K562 (cell line): ENCODE measurements at regions not wholly inside any gene's neighbourhood (a gene's known extent, or its start where the extent isn't known, plus 50 kb on each side); places are given as distances from the start of the nearest gene placed in this dataset.

Experiments used
- ATF2 ChIP-seq: sonication (generic); formaldehyde crosslinking; IDR thresholded peaks from 2 replicates; pipeline ENCODE4 v1.8.1; 2022; ENCODE audit warnings: missing genetic modification reagents
- CC2D1A ChIP-seq: fragments of 450-650 bp; IDR thresholded peaks from 2 replicates; pipeline ENCODE4 v1.6.1; 2017; ENCODE audit warnings: mild to moderate bottlenecking
- CTCF ChIP-seq, 3 experiments: IDR thresholded peaks in 2 of 3; conservative IDR thresholded peaks in 1 of 3; 2 replicates each; pipeline ENCODE4 v1.5.1; 2011 to 2012; ENCODE audit warnings: low read length in 3 of 3, mild to moderate bottlenecking in 3 of 3, control low read depth in 2 of 3, improper control_type of control experiment in 1 of 3, inconsistent platforms in 1 of 3, low read depth in 1 of 3, mixed read lengths in 1 of 3, moderate library complexity in 1 of 3; ENCODE audit not compliant: insufficient read depth in 2 of 3
- EGR1 ChIP-seq: fragments of 450-650 bp; conservative IDR thresholded peaks from 2 replicates; pipeline ENCODE4 v1.6.1; 2017; ENCODE audit warnings: mild to moderate bottlenecking
- MAZ ChIP-seq, 2 experiments: fragments of 450-650 bp in 1 of 2; sonication (generic) in 1 of 2; formaldehyde crosslinking; IDR thresholded peaks in 1 of 2; conservative IDR thresholded peaks in 1 of 2; 2 replicates each; pipeline versions ENCODE4 v1.4.0 to v1.5.0; 2020; ENCODE audit warnings: mild to moderate bottlenecking in 1 of 2, missing genetic modification reagents in 1 of 2
- MXD1 ChIP-seq: fragments of 250-450 bp; sonication (Bioruptor Pico); IDR thresholded peaks from 2 replicates; pipeline ENCODE4 v1.8.0; 2021; ENCODE audit warnings: borderline replicate concordance, mild to moderate bottlenecking, moderate library complexity; ENCODE audit not compliant: poor library complexity, severe bottlenecking
- MYC ChIP-seq, 2 experiments: fragments of 250-450 bp in 1 of 2; sonication (Bioruptor Pico) in 1 of 2; IDR thresholded peaks; 2 replicates each; pipeline versions ENCODE4 v1.5.1 to v1.6.1; 2012 to 2021; ENCODE audit warnings: low read depth in 2 of 2, borderline replicate concordance in 1 of 2, improper control_type of control experiment in 1 of 2, low read length in 1 of 2, mild to moderate bottlenecking in 1 of 2, moderate library complexity in 1 of 2
- NFYB ChIP-seq: IDR thresholded peaks from 2 replicates; pipeline ENCODE4 v1.6.1; 2011; ENCODE audit warnings: mild to moderate bottlenecking, moderate library complexity; ENCODE audit not compliant: insufficient read length; ENCODE audit errors: extremely low read depth
- RAD51 ChIP-seq: fragments of 450-650 bp; IDR thresholded peaks from 2 replicates; pipeline ENCODE4 v1.7.1; 2016; ENCODE audit warnings: low read depth, mild to moderate bottlenecking, borderline replicate concordance
- SRF ChIP-seq, 2 experiments: fragments of 250-450, 450-650 bp in 1 of 2; sonication (Bioruptor Pico) in 1 of 2; sonication (generic) in 1 of 2; formaldehyde crosslinking; IDR thresholded peaks; 2 replicates each; pipeline versions ENCODE4 v1.5.0 to v1.5.1; 2020 to 2022; ENCODE audit warnings: mild to moderate bottlenecking in 1 of 2, missing genetic modification reagents in 1 of 2
- ZBTB8A ChIP-seq: fragments of 450-650 bp; IDR thresholded peaks from 2 replicates; pipeline ENCODE4 v1.6.1; 2018; ENCODE audit warnings: mild to moderate bottlenecking, moderate library complexity; ENCODE audit not compliant: partially characterized antibody
- ZNF57 ChIP-seq: fragments of 450-650 bp; formaldehyde crosslinking; IDR thresholded peaks from 2 replicates; pipeline ENCODE4 v1.4.0; 2020; ENCODE audit warnings: mild to moderate bottlenecking, moderate library complexity

GRCh38 chr3:177622520-177622919 lies 425.2 kb upstream of the TBL1XR1 start:
- TF ChIP-seq EGR1 (no peak), ZBTB8A (no peak), NFYB (no peak), CTCF (IDR thresholded peaks at IDR 0.05 in 2 of 3, conservative IDR thresholded peaks at IDR 0.05 in 1 of 3; ENCODE audit: insufficient read depth in 2 of 3, low read depth in 1 of 3, low read length in 3 of 3) (no peak), SRF (CRISPR knock-in tag; IDR thresholded peaks at IDR 0.05) (no peak), CC2D1A (no peak), ZNF57 (CRISPR knock-in tag) (no peak), MYC (IDR thresholded peaks at IDR 0.05; ENCODE audit: low read depth, low read length) (no peak), MYC (CRISPR knock-in tag; IDR thresholded peaks at IDR 0.05; ENCODE audit: borderline replicate concordance, low read depth) (no peak), RAD51 (no peak), ATF2 (no peak), MAZ (CRISPR knock-in tag; conservative IDR thresholded peaks at IDR 0.05 in 1 of 2, IDR thresholded peaks at IDR 0.05 in 1 of 2) (no peak), MXD1 (no peak)
